OCI-LY7 (cell line): ENCODE measurements at regions not wholly inside any gene's neighbourhood (a gene's known extent, or its start where the extent isn't known, plus 50 kb on each side); places are given as distances from the start of the nearest gene placed in this dataset.

Experiments
- BruUV-seq: library from RNA; stranded (reverse); fragments of 400-500 nt; replicated peaks from 2 replicates; lab custom pipeline; 2021; lab: Mats Ljungman, UMichigan
- CTCF ChIA-PET: fragments of 300-600 bp; sonication (Branson Sonifier 250); formaldehyde crosslinking; loops from one replicate; lab custom pipeline; 2022; ENCODE audit warnings: antibody characterized with exemption; ENCODE audit not compliant: unreplicated experiment; lab: Charles Lee
- POLR2A ChIA-PET: fragments of 300-600 bp; sonication (Branson Sonifier 250); formaldehyde crosslinking; loops from one replicate; lab custom pipeline; 2022; ENCODE audit warnings: antibody characterized with exemption; lab: Charles Lee
- DNase-seq: peaks from one replicate; pipeline ENCODE4 v3.0.0-alpha.2; 2015; ENCODE audit warnings: low spot score
- H2AFZ ChIP-seq: fragments of 200-600 bp; sonication (generic), shearing (Covaris generic); 2 replicates; pipeline ENCODE4 v1.6.1; 2014; ENCODE audit warnings: mild to moderate bottlenecking, antibody characterized with exemption, low read length, moderate library complexity
- H3K27ac ChIP-seq: fragments of 200-600 bp; sonication (generic); 2 replicates; pipeline ENCODE4 v1.5.1; 2014; ENCODE audit warnings: mixed run types, low read depth, mild to moderate bottlenecking, moderate library complexity, low read length, inconsistent platforms; ENCODE audit not compliant: poor library complexity, severe bottlenecking
- H3K36me3 ChIP-seq: fragments of 200-600 bp; sonication (generic); 2 replicates; pipeline ENCODE4 v1.6.1; 2014; ENCODE audit warnings: mild to moderate bottlenecking, antibody characterized with exemption, low read length, moderate library complexity, mixed read lengths; ENCODE audit not compliant: insufficient read depth
- H3K4me1 ChIP-seq: fragments of 200-600 bp; sonication (generic); 2 replicates; pipeline ENCODE4 v1.5.1; 2014; ENCODE audit warnings: mild to moderate bottlenecking, low read length; ENCODE audit not compliant: insufficient read depth, poor library complexity, severe bottlenecking
- H3K4me2 ChIP-seq: fragments of 200-600 bp; sonication (generic); 2 replicates; pipeline ENCODE4 v1.6.1; 2014; ENCODE audit warnings: mild to moderate bottlenecking, low read length
- H3K4me3 ChIP-seq: fragments of 200-600 bp; sonication (generic); 2 replicates; pipeline ENCODE4 v1.5.1; 2014; ENCODE audit warnings: mild to moderate bottlenecking, low read depth, low read length; ENCODE audit not compliant: poor library complexity, severe bottlenecking
- H3K79me2 ChIP-seq: fragments of 200-600 bp; sonication (generic); 2 replicates; pipeline ENCODE4 v1.6.1; 2016; ENCODE audit warnings: low read depth, mild to moderate bottlenecking, low read length, moderate library complexity, mixed read lengths; ENCODE audit not compliant: insufficient read depth
- H3K9me2 ChIP-seq: fragments of 200-600 bp; sonication (generic); 2 replicates; pipeline ENCODE4 v1.6.1; 2016; ENCODE audit warnings: mild to moderate bottlenecking, low read length, mixed read lengths; ENCODE audit not compliant: insufficient read depth
- H3K9me3 ChIP-seq: fragments of 200-600 bp; sonication (generic); 2 replicates; pipeline ENCODE4 v1.6.1; 2014; ENCODE audit warnings: mild to moderate bottlenecking, mixed run types, low read length, mixed read lengths
- H4K20me1 ChIP-seq: fragments of 200-600 bp; sonication (generic); 2 replicates; pipeline ENCODE4 v1.6.1; 2014; ENCODE audit warnings: mild to moderate bottlenecking, antibody characterized with exemption, low read length, moderate library complexity, mixed read lengths; ENCODE audit not compliant: insufficient read depth
- CTCF ChIP-seq: fragments of 200-600 bp; sonication (generic); conservative IDR thresholded peaks from 2 replicates; pipeline ENCODE4 v1.5.1; 2014; ENCODE audit warnings: mild to moderate bottlenecking, antibody characterized with exemption, low read length, moderate library complexity, mixed read lengths
- EZH2phosphoT487 ChIP-seq: fragments of 200-600 bp; sonication (generic); IDR thresholded peaks from 2 replicates; pipeline ENCODE4 v1.6.1; 2018; ENCODE audit warnings: low read depth, borderline replicate concordance, mild to moderate bottlenecking, mixed run types, antibody characterized with exemption, low read length, moderate library complexity, mixed read lengths
- intact Hi-C: fragments of 100-400 bp; cut with micrococcal nuclease; formaldehyde crosslinking; loops from one replicate; pipeline ENCODE4 v1.10.0; 2022; ENCODE audit not compliant: unreplicated experiment

- H3K4me2 ChIP-seq: no peak overlapping the region
- no peaks in the 10 kb centered on the region for H4K20me1 ChIP-seq
- TF ChIP-seq CTCF: no peak
- no peak for TF ChIP-seq EZH2phosphoT487
- intact Hi-C loops: no loop called here
- no peaks in the 10 kb centered on the region for H3K4me1 ChIP-seq
- H3K4me3 ChIP-seq: no peak overlapping the region
- H3K27ac ChIP-seq: no peak overlapping the region
- no peak for DNase-seq
- POLR2A ChIA-PET: interaction anchor here (0.6 kb wide), 1 partner anchor 1473 kb away, joined by 3 read pairs; no protein-coding TSS in a partner anchor
- no peaks in the 10 kb centered on the region for H3K9me2 ChIP-seq
- no peaks in the 10 kb centered on the region for H3K9me3 ChIP-seq
- no TSS peak for BruUV-seq
- CTCF ChIA-PET: no interaction called here
- no peak overlapping the region for H2AFZ ChIP-seq
- H3K36me3 ChIP-seq: no peaks in the 10 kb centered on the region
- H3K79me2 ChIP-seq: no peaks in the 10 kb centered on the region
Observed at GRCh38 chr6:114576330-114576729, 233.5 kb upstream of the HS3ST5 start.

DNA sequence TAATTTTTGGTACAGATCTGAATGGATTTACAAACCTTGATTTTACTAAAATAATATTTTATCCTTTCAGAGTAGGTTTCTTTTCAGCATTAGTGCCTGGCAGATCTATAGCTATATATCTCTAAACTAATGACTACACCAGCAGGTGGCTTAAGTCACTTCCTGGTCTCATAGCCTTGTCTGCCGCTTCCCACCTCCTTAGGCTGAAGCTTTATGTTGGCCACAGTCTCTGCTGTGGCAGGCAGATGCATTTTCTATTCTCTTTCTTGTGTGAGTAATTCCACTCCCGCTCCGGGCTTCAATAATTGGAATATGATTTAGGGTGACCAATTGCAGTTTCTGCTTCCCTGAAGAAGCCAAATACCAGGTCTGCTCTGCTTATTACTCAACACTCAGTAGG is 226.8 kb upstream of the HS3ST5 start:
- ChIA-PET CTCF (no interaction called here), POLR2A (no interaction called here)
- Histone ChIP-seq H4K20me1 (no peaks in the 10 kb centered on the region), H3K4me2 (no peak overlapping the region), H3K79me2 (no peaks in the 10 kb centered on the region), H3K9me2 (no peaks in the 10 kb centered on the region), H3K4me1 (no peaks in the 10 kb centered on the region), H3K4me3 (no peak overlapping the region), H2AFZ (no peak overlapping the region), H3K9me3 (no peaks in the 10 kb centered on the region), H3K27ac (no peak overlapping the region), H3K36me3 (no peaks in the 10 kb centered on the region)
- no peak for TF ChIP-seq EZH2phosphoT487
- TF ChIP-seq CTCF: no peak
- intact Hi-C loops: no loop called here
- no TSS peak for BruUV-seq
- DNase-seq: no peak

DNA sequence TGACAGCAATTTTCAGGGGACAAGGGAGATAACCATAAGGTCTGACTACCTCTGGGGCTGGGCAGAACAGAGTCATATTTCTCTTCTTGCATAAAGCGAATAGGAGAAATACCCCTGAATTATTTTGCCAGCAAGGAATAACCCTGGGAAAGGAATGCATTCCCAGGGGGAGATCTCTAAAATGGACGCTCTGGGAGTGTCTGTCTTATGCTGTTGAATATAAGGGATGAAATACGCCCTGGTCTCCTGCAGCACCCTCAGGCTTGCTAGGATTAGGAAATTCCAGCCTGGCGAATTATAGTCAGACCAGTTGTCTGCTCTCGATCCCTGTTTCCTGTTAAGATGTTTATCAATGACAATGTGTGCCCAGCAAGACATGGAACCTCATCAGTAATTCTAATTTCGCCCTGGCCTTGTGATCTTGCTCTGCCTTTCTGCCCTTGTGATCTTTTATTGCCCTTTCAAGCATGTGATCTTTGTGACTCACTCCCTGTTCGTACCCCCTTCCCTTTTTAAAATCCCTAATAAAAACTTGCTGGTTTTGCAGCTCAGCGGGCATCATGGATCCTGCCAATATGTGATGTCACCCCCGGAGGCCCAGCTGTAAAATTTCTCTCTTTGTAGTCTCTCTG is 221.6 kb upstream of the HS3ST5 start:
- Histone ChIP-seq H3K4me2 (no peak overlapping the region), H3K9me3 (no peaks in the 10 kb centered on the region), H3K4me3 (no peak overlapping the region), H3K4me1 (no peaks in the 10 kb centered on the region), H4K20me1 (no peaks in the 10 kb centered on the region), H3K9me2 (no peaks in the 10 kb centered on the region), H3K36me3 (no peaks in the 10 kb centered on the region), H2AFZ (no peak overlapping the region), H3K27ac (no peak overlapping the region), H3K79me2 (no peaks in the 10 kb centered on the region)
- BruUV-seq: no TSS peak
- no peak for TF ChIP-seq CTCF
- no peak for TF ChIP-seq EZH2phosphoT487
- intact Hi-C loops: no loop called here
- POLR2A ChIA-PET: interaction anchor here (0.7 kb wide), 1 partner anchor 31 kb away, joined by 3 read pairs; no protein-coding TSS in a partner anchor
- DNase-seq: no peak
- CTCF ChIA-PET: no interaction called here
